Glomerular endothelial cell (primary cell): ENCODE measurements at regions not wholly inside any gene's neighbourhood (a gene's known extent, or its start where the extent isn't known, plus 50 kb on each side); places are given as distances from the start of the nearest gene placed in this dataset.

Experiments
- DNase-seq: peaks from one replicate; pipeline ENCODE4 v3.0.0-alpha.2; 2011; ENCODE audit warnings: low read depth, low spot score; ENCODE audit errors: extremely low read depth

DNA sequence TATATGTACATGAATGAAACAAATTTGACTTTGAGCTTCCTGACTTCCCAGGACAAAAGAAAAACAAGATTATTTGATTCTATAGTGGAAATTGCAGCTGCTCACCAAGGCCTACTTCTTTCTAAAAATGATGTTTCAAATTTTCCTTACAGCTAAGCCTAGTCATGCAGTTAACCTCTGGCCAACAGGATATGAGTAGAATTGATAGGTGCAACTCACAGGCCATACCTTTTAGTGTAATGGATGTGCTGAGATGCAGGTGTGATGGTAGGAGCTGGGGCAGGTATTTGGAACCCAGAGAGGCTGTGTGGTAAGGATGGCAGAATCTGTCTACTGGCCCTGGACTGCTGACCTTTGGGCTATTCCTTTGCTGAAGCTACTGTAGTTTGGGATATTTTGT lies 230.9 kb upstream of the PREP start:
- DNase-seq = no peak

DNA sequence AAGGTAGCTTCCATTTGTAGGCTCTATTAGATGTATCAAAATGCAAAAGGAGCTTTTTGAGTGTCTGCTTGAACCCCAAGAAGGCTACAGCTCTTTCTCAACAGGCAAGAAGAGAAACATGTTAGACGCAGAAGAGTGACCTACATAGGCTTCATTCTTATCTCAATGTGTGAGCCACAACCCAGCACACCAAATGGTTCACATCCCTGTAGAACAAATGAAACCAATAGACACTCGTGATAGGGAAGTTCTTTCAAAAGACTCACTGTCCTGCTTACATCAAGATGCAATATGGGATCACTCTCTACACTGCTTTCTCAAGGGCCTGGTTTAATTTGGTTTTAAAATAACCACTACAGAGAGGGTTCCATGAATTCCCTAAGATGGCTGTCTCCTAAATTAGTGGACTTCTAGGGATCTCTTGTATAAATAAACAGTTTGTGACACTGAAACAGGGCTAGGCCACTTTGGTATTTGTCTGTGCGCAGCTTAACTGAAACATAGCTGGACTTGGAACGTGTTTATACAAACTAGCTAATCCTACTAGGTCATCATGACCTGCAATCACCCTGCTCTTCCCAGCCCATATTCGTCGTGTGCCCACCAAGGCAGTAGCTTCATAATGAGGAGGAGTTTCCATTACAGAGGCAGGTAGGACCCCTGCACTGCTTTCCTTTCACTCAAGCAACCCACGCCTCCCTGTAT lies 225.4 kb upstream of the PREP start:
- DNase-seq = no peak

DNA sequence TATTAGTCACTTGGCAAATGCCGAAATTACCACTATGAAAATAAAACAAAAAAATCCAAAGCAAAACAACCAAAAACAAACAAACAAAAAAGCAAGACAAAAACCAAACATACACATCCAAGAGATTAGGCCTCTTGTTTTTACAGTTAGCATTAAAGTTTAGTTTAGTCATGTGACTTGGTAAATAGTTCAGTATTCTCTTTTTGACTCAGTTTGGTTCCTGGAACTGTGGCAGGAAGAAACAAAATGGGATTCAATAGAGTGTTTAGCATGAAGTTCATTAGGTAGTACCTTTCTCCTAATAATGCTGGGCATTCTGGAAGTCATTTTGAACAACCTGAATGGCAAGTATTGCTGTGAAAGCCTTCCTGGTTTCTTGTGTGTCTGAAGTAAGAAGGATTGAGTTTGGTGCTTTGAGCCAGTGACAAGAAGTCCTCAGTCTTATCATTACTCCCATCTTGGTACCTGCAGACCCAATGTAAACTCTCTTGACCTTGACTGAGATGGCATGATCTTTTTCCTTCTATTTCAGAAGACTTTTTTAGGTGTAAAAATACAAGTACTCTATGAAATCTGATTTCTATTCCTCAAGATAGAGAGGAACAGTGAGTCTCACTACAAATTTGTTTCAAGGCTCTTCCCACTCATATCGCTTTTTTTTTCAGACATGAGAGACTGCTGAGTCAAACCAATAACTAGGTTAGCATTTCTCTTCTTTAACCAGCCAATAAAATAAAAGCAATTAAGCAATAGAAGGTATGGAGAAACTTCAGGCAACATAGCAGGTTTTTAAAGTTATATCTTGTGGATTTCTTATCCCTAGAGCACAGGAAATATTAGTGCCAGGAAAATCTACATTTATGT lies 223.6 kb upstream of the PREP start:
- no peak for DNase-seq

GRCh38 chr6:105624021-105624420 lies 221.1 kb upstream of the PREP start:
- no peak for DNase-seq

DNA sequence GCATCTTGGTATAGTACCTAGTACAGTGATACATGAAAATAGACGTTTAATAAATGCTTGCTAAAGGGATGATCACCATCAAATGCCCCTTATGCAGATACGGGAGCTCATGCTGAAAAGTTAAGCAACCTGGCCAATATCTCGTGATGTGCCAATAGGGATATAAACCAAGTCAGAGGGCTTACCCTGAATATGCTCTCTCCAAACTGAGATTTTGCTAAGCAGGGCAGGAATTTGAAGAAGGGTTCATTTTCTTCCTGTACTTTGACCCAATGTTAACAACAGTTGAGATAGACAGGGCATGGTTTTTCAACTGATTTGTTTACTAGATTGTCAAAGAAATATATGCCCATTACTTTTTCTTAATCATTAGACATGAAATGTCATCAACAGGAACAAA lies 219.3 kb upstream of the PREP start:
- no peak for DNase-seq

GRCh38 chr6:105621564-105622175 lies 218.8 kb upstream of the PREP start:
- no peak for DNase-seq

GRCh38 chr6:105620878-105621277 lies 218.0 kb upstream of the PREP start:
- no peak for DNase-seq

- DNase-seq = no peak
Measured at GRCh38 chr6:105619971-105620741, 217.3 kb upstream of the PREP start.

DNA sequence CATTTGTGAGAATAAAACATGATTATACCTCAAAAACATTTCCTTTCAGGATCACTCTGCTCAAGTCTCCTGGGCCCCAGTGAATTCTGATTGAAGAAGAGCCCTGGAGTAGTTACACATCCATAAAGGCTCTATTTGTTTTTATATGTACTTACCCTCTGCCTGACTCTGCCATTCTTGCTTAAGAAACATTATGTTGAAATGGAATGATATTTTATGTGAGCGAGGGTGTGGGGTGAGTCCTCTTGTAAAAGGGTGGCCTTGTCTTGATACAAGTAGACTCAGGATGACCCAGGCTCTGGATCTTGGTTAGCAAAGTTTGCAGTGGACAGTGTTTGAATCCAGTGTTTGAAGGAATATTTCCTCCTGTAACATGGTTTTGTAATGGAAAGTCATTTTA lies 215.4 kb upstream of the PREP start:
- no peak for DNase-seq

DNA sequence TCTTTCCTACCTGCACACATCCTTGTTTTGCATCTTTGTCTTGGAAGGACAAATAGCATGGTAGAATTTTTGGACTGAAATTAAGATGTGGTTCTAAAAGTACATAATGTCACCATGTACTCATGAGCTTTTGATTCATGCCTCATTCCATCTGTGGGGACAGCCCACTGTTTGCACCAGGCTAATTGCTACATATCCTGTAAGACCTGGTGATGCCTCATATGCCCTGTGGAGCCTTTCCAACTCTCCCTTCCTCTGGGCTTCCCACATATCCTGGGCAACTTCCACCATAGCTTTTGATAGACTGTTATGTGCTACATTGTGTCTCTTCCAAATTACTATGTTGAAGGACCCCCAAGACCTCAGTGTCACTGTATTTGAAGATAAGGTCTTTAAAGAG lies 213.6 kb upstream of the PREP start:
- DNase-seq = no peak

DNA sequence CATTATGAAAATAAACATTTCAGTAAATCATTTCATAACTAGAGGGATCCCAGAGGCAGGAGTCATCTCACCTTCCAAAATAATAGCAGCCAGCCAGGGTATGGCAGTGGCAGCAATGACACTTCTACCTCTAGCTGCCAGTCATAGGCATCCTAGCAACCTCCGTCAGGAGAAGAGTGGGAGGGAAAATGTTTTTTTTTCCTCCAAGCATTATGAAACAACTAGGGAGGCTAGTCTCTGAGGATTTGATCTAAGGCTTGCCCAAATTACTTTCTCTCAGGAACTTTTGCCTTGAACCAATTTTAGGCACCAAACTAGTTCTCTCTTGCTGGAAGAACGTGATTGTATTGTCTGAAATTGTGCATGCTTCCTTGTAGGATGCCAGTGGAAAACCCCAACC lies 208.7 kb upstream of the PREP start:
- DNase-seq = no peak

DNA sequence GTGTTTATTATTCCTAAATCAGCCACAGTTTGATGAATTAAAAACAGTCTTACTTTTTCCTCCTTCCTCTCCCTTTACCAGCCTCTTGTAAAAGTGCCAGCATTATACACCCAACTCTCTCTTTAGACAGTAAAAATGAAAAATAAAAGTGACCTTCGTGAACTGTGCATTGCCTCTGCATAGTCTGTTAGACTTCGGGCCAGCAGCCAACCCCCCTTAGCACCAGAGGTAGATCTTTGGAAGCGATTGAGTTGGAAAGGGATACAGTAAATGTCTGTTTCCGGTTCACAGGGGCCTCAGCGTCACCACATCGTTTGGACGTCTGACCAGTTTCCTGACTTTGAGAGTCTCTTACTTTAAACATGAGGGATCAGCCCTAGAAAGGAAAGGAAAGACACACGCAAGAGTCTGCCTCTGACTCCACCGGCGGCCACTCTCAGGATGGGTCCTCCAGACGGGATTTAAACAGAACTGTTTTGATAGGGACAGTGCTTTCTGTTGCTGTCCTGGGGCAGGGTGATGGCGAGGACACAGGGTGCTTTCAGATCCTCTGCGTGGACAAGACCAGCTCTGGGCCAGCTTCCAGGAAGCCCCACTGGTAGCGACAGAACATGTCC lies 206.6 kb upstream of the PREP start:
- DNase-seq = peak; percentile 80

DNA sequence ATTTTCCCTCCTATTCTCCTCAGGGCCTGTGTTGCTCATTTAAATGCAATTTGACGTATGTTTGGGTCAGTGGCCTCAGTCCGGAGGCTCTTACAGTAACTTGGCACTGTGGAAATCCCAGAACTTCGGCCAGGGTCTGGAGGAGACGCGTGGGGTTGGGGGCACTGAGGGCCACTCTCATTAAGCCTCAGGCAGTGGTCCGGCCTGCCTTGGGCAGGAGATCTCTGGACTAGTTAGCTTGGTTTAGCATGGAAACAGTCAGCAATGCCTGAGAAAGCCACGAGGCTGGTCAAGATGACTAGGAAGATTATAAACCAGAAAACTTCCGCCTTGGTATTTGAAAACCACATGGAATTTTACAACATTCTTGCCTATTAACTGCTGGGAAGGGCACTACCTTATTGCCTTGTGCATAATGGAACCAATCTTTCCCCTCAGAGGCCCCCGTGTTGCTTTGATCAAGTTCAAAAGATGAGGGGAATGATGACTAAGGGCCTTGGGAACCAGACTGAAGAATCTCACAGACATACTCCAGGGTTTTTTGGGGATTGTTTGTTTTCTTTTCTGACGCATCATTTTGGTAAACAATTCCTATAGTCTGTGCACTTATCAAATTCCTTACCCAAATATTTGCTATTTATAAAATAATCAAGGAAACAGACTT lies 206.0 kb upstream of the PREP start:
- DNase-seq = peak; percentile 51

DNA sequence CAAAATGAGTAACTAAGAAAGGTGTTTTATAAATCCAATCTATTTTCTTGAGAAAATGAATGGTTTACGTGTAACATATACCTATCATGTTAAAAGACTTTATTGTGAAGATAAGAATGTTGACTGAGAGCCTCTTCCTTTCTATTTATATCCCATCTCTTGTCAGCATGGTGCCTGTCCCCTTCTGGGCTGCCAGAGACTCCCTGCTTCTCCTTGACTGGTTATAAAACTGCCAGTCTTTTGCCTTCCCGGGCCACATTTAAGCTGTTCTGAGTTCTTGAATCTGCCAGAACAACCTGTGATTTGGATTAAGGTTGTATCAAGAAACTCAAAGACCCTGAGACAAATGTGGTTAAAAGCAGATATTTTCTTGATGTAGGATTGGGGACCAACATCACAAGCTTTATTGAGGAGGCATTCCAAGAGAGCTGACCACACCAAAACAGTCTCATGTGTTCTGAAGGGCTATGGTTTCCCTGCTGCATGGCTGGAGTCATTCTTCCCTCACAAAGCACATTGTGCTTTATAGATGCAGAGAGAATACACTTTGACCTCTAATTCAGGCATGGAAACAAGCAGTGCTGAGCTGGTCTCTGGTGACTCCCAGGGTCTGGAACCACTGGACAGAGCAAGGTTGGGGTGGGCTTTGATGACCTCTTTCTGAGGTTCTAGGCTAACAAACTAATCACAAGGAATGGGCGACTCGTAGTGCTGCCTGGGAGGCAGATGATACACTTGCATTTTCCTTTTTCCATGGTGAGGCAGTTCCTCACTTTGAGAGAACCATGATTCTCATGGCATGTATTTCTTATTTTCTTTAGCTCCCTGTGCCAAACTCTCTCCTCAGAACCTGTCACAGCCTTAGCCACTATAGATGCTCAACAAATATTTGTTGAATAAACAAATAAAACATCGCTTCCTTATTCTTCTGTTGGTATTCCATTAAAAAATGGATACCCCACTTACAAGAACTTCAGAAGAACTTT lies 205.0 kb upstream of the PREP start:
- no peak for DNase-seq

DNA sequence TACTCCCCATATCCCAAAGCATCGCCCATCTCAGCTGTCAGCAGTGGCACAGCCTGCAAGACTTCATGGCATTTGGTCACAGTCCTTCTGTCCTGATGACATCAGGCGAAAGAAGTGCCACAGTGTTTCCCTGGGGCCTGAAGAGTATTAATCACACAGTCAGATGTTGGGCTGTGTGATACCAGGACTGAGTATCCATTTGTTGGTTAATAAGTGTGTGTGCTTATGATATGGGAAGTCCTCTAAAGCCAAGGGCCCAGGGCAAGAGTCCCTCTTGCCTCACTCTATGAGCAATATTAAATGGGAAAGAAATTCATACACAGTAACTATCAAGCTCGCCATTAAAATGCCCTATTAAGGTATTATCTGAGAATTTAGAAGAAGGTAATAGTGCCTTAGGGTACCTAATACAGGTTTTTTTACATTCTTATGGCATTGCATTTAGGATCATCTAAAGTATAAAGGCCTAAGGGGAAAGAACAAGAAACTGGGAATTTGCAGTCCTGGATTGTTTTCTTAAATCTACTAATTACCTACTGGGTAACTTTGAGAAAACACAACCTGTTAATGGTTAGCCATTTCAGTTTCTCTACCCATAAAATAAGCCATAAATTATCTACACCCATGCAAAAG lies 204.1 kb upstream of the PREP start:
- no peak for DNase-seq

DNA sequence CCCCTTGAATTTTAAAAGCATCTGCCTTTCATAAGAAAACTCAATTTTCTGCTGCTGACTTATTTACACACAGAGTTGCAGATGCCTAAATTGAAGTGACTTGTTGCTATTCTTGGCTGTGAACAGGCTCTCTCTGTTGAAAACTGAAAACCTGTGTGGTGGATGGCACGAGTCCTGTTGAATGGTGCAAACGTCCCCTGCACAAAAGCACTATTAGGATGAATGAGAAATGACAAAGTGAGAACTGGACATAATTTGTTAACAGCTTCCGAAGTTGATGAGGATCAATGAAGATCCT lies 201.7 kb upstream of the PREP start:
- no peak for DNase-seq

DNA sequence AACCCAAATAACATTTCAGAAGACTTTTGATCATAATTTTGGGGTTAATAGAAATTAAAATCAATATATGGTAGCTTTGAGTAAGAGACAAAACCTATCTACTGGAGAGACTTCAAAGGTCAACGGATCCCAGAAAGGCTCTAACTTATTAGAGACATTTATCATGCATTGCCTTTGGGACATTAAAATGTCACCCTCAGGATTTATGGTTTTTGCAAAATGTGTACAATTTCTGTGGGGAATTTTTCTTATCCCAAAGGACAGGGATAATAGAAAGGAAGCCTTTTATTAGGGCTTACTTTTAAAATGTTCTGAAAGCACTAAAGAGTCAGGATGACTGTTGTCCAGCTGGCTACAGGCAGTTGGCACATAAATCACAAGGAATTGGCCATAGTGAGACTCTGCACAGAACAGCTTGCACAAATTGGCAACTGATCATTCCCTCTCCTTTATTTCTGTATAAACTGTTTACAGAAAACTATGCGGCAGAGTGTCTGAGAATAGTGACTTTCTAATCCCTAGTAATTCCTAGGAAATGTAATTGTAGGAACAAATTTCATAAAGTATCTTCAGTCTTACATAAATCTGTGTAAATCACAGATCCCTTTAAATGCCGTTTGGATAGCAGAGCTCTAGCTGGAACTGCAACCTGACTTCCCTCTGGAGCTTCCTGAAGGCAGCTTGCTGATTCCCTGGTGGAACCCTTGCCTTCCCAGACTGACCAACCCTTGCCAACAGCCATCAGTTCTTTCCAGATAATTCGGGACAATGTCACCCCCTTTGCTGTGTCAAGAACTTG lies 201.1 kb upstream of the PREP start:
- no peak for DNase-seq
